ENCODE measurements at regions not wholly inside any gene's neighbourhood (a gene's known extent, or its start where the extent isn't known, plus 50 kb on each side); places are given as distances from the start of the nearest gene placed in this dataset.
"Not testable (repeated sequence)": the region's sequence is repeated elsewhere in the genome, so short reads cannot be mapped to it uniquely, and the experiment has no call there.

DNA sequence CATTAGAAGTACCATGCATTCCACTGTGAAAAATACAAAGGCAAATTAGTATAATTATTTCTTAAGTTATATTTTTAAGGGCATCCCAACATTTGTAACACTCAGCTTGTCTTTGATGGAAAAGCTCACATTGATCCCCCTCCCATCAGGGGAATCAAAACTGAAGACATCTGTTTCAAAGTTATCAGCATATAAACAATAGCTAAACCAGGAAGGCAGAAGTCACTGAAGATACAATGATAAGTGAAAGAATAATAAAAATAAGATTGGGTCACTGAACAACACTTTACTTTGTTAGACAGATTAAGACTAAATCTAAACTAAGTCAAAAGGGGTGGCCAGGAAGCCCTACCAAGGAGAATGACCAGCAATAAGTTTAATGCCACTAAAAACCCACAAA lies 801.9 kb upstream of the ACO1 start:
- DNase-seq (ENCODE audit: low read depth), result no peak
- Histone ChIP-seq H3K36me3 (ENCODE audit: control insufficient read depth, insufficient read depth, low read length) (no peaks in the 10 kb centered on the region), H3K4me3 (ENCODE audit: low read depth, low read length) (no peak overlapping the region), H3K27me3 (ENCODE audit: control insufficient read depth, insufficient read depth, low read length) (no peaks in the 10 kb centered on the region)
- TF ChIP-seq, protein P1, sequence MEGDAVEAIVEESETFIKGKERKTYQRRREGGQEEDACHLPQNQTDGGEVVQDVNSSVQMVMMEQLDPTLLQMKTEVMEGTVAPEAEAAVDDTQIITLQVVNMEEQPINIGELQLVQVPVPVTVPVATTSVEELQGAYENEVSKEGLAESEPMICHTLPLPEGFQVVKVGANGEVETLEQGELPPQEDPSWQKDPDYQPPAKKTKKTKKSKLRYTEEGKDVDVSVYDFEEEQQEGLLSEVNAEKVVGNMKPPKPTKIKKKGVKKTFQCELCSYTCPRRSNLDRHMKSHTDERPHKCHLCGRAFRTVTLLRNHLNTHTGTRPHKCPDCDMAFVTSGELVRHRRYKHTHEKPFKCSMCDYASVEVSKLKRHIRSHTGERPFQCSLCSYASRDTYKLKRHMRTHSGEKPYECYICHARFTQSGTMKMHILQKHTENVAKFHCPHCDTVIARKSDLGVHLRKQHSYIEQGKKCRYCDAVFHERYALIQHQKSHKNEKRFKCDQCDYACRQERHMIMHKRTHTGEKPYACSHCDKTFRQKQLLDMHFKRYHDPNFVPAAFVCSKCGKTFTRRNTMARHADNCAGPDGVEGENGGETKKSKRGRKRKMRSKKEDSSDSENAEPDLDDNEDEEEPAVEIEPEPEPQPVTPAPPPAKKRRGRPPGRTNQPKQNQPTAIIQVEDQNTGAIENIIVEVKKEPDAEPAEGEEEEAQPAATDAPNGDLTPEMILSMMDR (IDR thresholded peaks at IDR 0.05; ENCODE audit: insufficient read depth, low read length, poor library complexity, severe bottlenecking), result no peak

DNA sequence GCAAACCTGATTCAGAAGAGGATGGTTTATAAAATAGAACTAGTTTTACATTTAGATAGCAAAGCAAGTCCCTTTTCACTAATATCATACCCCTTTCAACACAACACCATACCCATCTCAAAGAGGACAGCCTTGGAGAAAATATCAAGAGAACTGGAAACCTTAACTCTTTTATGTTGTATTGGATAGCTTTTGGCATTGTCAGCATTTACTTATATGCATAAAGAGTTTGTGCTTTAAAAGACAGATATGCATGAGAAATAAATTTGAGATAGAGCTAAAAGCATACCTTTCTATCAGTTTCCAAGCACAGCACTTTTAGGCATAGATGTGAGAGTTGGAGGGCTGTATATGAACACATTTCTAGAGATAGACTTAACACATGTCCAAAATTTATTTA lies 799.3 kb upstream of the ACO1 start:
- no peak for DNase-seq (ENCODE audit: low read depth)
- TF ChIP-seq, protein P1 (IDR thresholded peaks at IDR 0.05; ENCODE audit: insufficient read depth, low read length, poor library complexity, severe bottlenecking), result no peak
- Histone ChIP-seq H3K27me3 (ENCODE audit: control insufficient read depth, insufficient read depth, low read length) (no peaks in the 10 kb centered on the region), H3K36me3 (ENCODE audit: control insufficient read depth, insufficient read depth, low read length) (no peaks in the 10 kb centered on the region), H3K4me3 (ENCODE audit: low read depth, low read length) (no peak overlapping the region)

DNA sequence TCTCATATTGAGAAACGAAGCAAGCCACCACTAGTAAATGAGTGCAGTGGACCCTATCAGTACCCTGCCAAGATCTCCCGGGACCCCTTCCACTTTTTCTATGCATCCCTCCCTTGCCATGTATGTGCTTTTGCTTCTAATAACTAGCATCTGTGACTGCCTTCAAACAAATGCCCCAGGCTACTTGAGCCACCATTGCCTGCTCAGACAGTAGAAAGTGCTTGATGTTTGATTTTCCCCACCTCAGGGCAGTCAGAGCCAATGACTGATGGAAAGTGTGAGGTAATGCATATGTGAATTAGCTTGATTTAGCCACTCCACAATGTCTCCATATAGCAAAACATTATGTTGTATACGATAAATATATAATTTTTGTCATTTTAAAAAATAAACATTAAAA lies 797.3 kb upstream of the ACO1 start:
- DNase-seq (ENCODE audit: low read depth), result no peak
- no peaks in the 10 kb centered on the region for H3K27me3 ChIP-seq (ENCODE audit: control insufficient read depth, insufficient read depth, low read length)
- TF ChIP-seq, protein P1 (IDR thresholded peaks at IDR 0.05; ENCODE audit: insufficient read depth, low read length, poor library complexity, severe bottlenecking), result no peak
- H3K36me3 ChIP-seq (ENCODE audit: control insufficient read depth, insufficient read depth, low read length), result no peaks in the 10 kb centered on the region
- no peak overlapping the region for H3K4me3 ChIP-seq (ENCODE audit: low read depth, low read length)

DNA sequence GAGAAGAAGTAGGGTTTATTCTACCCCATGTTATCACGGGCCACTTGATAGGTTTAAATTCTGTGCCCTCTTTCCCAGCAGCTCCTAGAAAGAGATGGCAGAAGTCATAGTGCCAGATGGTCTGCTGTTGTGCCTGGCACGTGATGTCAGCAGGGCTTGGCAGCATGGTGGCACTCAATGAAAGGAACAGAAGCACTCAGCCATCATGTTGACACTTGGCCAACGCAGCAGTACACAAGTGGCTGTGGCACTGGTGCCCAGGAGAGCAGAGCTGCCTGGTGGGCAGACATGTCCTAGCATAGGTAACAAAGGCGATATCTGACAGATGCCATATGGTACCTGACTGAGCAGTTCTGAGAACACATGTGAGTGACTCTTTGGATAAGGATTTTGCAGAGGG lies 796.4 kb upstream of the ACO1 start:
- no peak for DNase-seq (ENCODE audit: low read depth)
- no peaks in the 10 kb centered on the region for H3K36me3 ChIP-seq (ENCODE audit: control insufficient read depth, insufficient read depth, low read length)
- H3K27me3 ChIP-seq (ENCODE audit: control insufficient read depth, insufficient read depth, low read length), result no peaks in the 10 kb centered on the region
- TF ChIP-seq, protein P1 (IDR thresholded peaks at IDR 0.05; ENCODE audit: insufficient read depth, low read length, poor library complexity, severe bottlenecking), result no peak
- no peak overlapping the region for H3K4me3 ChIP-seq (ENCODE audit: low read depth, low read length)

DNA sequence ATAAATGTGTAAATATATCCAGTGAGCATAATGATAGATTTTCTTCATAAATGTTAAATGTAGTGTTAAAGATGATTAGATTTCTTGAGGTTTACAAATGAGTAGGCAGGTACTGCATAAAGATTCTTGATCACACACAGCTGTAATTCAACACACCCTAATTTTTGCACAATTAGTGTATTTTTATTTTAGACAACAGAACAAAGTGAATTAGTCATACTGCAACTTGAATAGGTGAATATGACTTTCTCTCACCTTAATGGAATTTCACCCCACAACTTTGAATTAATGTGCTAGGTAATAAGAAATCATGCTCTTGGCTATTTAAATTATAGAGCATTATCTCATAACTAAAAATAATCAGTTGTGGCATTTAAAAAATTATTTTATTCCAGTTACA lies 795.7 kb upstream of the ACO1 start:
- no peak for DNase-seq (ENCODE audit: low read depth)
- H3K4me3 ChIP-seq (ENCODE audit: low read depth, low read length), result no peak overlapping the region
- no peaks in the 10 kb centered on the region for H3K36me3 ChIP-seq (ENCODE audit: control insufficient read depth, insufficient read depth, low read length)
- no peaks in the 10 kb centered on the region for H3K27me3 ChIP-seq (ENCODE audit: control insufficient read depth, insufficient read depth, low read length)
- TF ChIP-seq, protein P1 (IDR thresholded peaks at IDR 0.05; ENCODE audit: insufficient read depth, low read length, poor library complexity, severe bottlenecking), result no peak

DNA sequence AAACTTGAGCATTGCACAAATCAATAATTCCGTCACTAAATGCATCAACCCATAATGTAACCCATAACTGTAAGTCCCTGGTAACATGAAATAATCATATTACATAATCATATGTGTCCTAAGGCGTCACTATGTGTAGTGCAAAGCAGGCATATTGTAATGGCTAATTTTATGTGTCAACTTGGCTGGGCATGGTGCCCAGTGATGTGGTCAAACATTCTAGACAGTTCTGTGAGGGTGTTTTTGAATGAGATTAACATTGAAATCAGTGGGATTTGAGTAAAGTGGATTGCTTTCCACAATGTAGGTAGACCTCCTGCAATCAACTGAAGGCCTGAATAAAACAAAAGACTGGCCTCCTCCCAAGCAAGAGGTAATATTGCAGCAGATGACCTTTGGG lies 794.4 kb upstream of the ACO1 start:
- TF ChIP-seq, protein P1 (IDR thresholded peaks at IDR 0.05; ENCODE audit: insufficient read depth, low read length, poor library complexity, severe bottlenecking), result no peak
- no peaks in the 10 kb centered on the region for H3K36me3 ChIP-seq (ENCODE audit: control insufficient read depth, insufficient read depth, low read length)
- no peaks in the 10 kb centered on the region for H3K27me3 ChIP-seq (ENCODE audit: control insufficient read depth, insufficient read depth, low read length)
- H3K4me3 ChIP-seq (ENCODE audit: low read depth, low read length), result no peak overlapping the region
- no peak for DNase-seq (ENCODE audit: low read depth)

DNA sequence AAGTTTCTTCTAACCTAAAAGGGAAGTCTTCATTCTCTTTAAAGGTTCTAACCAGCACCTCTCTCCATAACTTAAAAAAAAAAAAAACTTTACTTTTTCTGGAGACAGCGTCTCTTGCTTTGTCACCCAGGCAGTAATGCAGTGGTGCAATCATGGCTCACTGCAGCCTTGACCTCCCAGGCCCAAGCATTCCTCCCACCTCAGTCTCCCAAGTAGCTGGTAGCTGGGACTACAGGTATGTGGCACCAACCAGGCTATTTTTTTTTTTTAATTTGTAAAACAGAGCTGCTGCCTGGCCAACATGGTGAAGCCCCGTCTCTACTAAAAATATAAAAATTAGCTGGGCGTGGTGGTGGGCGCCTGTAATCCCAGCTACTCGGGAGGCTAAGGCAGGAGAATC lies 787.4 kb upstream of the ACO1 start:
- H3K36me3 ChIP-seq (ENCODE audit: control insufficient read depth, insufficient read depth, low read length); H3K27me3 ChIP-seq (ENCODE audit: control insufficient read depth, insufficient read depth, low read length); H3K4me3 ChIP-seq (ENCODE audit: low read depth, low read length); DNase-seq (ENCODE audit: low read depth): not testable (repeated sequence)

Data from kidney epithelial cell (primary cell).